ENCODE measurements at regions not wholly inside any gene's neighbourhood (a gene's known extent, or its start where the extent isn't known, plus 50 kb on each side); places are given as distances from the start of the nearest gene placed in this dataset.

GRCh38 chr3:89762405-89762804 is 655.0 kb downstream of the EPHA3 start:
- intact Hi-C loops (cut with micrococcal nuclease; ENCODE audit: unreplicated experiment) (no loop called here), in situ Hi-C loops (cut with HindIII; ENCODE audit: extremely low pct_ligation_motif_present, low pct_unique_long_range_greater_than_20kb) (no loop called here)
- Histone ChIP-seq H3K4me2 (ENCODE audit: low read depth, low read length) (no peak overlapping the region), H3K4me3 (replicated peaks in 1 of 3; ENCODE audit: insufficient read depth in 1 of 3, low read depth in 2 of 3, low read length in 3 of 3) (no peak overlapping the region), H3K4me1 (ENCODE audit: insufficient read depth, low read length) (no peaks in the 10 kb centered on the region), H3K27me3 (ENCODE audit: control insufficient read depth in 1 of 2, insufficient read depth in 2 of 2, low read length in 2 of 2) (no peaks in the 10 kb centered on the region), H3K36me3 (replicated peaks in 1 of 2; ENCODE audit: control insufficient read depth in 1 of 2, insufficient read depth in 2 of 2, low read length in 2 of 2) (no peaks in the 10 kb centered on the region), H3K27ac (ENCODE audit: extremely low read length, insufficient read depth, low read length) (no peak overlapping the region), H2AFZ (ENCODE audit: low read length) (no peak overlapping the region), H4K20me1 (ENCODE audit: insufficient read depth, low read length) (no peaks in the 10 kb centered on the region), H3K9ac (ENCODE audit: insufficient read depth, low read depth, low read length) (no peak overlapping the region), H3K9me3 (ENCODE audit: low read length) (no peaks in the 10 kb centered on the region), H3K79me2 (ENCODE audit: insufficient read depth, low read length) (no peaks in the 10 kb centered on the region)
- BruUV-seq (replicated peaks): no TSS peak
- no peak for TF ChIP-seq ARNTL (CRISPR knock-in tag; IDR thresholded peaks at IDR 0.05)
- TF ChIP-seq, protein P1, sequence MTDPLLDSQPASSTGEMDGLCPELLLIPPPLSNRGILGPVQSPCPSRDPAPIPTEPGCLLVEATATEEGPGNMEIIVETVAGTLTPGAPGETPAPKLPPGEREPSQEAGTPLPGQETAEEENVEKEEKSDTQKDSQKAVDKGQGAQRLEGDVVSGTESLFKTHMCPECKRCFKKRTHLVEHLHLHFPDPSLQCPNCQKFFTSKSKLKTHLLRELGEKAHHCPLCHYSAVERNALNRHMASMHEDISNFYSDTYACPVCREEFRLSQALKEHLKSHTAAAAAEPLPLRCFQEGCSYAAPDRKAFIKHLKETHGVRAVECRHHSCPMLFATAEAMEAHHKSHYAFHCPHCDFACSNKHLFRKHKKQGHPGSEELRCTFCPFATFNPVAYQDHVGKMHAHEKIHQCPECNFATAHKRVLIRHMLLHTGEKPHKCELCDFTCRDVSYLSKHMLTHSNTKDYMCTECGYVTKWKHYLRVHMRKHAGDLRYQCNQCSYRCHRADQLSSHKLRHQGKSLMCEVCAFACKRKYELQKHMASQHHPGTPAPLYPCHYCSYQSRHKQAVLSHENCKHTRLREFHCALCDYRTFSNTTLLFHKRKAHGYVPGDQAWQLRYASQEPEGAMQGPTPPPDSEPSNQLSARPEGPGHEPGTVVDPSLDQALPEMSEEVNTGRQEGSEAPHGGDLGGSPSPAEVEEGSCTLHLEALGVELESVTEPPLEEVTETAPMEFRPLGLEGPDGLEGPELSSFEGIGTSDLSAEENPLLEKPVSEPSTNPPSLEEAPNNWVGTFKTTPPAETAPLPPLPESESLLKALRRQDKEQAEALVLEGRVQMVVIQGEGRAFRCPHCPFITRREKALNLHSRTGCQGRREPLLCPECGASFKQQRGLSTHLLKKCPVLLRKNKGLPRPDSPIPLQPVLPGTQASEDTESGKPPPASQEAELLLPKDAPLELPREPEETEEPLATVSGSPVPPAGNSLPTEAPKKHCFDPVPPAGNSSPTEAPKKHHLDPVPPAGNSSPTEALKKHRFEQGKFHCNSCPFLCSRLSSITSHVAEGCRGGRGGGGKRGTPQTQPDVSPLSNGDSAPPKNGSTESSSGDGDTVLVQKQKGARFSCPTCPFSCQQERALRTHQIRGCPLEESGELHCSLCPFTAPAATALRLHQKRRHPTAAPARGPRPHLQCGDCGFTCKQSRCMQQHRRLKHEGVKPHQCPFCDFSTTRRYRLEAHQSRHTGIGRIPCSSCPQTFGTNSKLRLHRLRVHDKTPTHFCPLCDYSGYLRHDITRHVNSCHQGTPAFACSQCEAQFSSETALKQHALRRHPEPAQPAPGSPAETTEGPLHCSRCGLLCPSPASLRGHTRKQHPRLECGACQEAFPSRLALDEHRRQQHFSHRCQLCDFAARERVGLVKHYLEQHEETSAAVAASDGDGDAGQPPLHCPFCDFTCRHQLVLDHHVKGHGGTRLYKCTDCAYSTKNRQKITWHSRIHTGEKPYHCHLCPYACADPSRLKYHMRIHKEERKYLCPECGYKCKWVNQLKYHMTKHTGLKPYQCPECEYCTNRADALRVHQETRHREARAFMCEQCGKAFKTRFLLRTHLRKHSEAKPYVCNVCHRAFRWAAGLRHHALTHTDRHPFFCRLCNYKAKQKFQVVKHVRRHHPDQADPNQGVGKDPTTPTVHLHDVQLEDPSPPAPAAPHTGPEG (CRISPR knock-in tag; IDR thresholded peaks at IDR 0.05): no peak
- TF ChIP-seq HNRNPH1 (optimal IDR thresholded peaks at IDR 0.05; ENCODE audit: low read depth, low read length): no peak
- ChIA-PET POLR2A (no interaction called here), CTCF (ENCODE audit: low intra/inter-chr PET ratio, low total read pairs) (no interaction called here)
- FAIRE-seq (no peak), ATAC-seq (no peak), DNase-seq (ENCODE audit: low spot score) (no peak)
- WGBS (ENCODE audit: low lambda C conversion rate): 0% methylated on average over 1 of the region's 1 CpG

Measured in HepG2 (cell line).